Transverse colon (tissue), 3 donors: ENCODE measurements at regions not wholly inside any gene's neighbourhood (a gene's known extent, or its start where the extent isn't known, plus 50 kb on each side); places are given as distances from the start of the nearest gene placed in this dataset.

Experiments used
- CTCF ChIP-seq, 5 experiments: fragments of 200-600 bp in 3 of 5; fragments of 450-650 bp in 2 of 5; sonication (generic) in 3 of 5; IDR thresholded peaks; 1 replicate in 2 of 5; 2 replicates in 3 of 5; pipeline ENCODE4 v1.5.1; 2016 to 2017; ENCODE audit warnings: antibody characterized with exemption in 5 of 5, inconsistent platforms in 3 of 5, mild to moderate bottlenecking in 2 of 5, moderate library complexity in 1 of 5
- EP300 ChIP-seq: sonication (generic); formaldehyde crosslinking; IDR thresholded peaks from one replicate; pipeline ENCODE4 v1.6.1; 2017; ENCODE audit warnings: antibody characterized with exemption, low read depth
- POLR2A ChIP-seq: fragments of 450-650 bp; IDR thresholded peaks from one replicate; pipeline ENCODE4 v1.6.1; 2016; ENCODE audit warnings: antibody characterized with exemption, mild to moderate bottlenecking, moderate library complexity

GRCh38 chr15:62352817-62353216 lies 187.7 kb upstream of the C2CD4B start:
- TF ChIP-seq CTCF (IDR thresholded peaks at IDR 0.05) = no peak
- TF ChIP-seq EP300 = no peak
- no peak for TF ChIP-seq POLR2A
